SU-DHL-6 (cell line): ENCODE measurements at regions not wholly inside any gene's neighbourhood (a gene's known extent, or its start where the extent isn't known, plus 50 kb on each side); places are given as distances from the start of the nearest gene placed in this dataset.

Experiments
- EZH2phosphoT487 ChIP-seq: fragments of 200-600 bp; sonication (generic), shearing (Covaris generic); conservative IDR thresholded peaks from 2 replicates; pipeline ENCODE4 v1.6.1; 2018; ENCODE audit warnings: mild to moderate bottlenecking, antibody characterized with exemption, low read length, moderate library complexity, mixed read lengths
- TF ChIP-seq, protein P1 (sequence below): fragments of 200-600 bp; sonication (generic); IDR thresholded peaks from one replicate; pipeline ENCODE4 v1.5.1; 2017; ENCODE audit warnings: antibody characterized with exemption, mild to moderate bottlenecking, low read length, moderate library complexity; ENCODE audit not compliant: insufficient read depth, poor library complexity, severe bottlenecking

DNA sequence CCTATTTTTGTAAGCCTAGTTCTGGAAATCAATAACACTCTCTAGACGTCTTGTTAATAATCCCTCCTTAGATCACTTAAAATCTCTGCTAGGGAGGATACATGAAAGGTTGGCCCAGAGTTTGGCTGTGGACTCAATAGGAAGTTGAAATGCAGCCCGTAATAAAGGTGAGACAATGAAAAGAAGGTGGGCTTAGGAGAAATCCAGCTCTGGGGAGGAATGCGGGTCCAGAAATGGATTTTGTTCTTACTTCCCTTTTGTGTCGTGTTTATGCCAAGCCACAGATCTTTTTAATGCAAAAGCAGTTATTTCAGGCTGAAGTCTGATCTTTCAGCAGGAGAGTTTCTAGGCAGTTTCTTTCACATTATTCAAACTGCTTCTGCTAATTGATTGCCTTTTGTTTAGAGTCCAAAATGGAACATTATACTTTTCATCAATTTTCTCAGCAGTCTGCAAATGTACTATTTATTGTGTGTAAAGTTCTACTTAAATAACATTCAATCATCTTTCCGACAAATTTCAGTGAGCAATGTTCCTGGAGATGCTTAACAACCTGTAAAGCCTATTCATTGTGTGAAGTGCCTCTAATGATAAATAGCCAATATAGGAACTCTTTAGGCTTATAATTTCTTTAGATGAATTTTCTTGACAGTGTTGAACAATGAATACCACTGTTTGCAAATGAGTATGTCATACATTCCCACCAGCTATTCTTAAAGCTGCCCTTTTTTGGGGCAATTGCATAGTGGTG lies 252.9 kb upstream of the KRR1 start:
- TF ChIP-seq, protein P1, sequence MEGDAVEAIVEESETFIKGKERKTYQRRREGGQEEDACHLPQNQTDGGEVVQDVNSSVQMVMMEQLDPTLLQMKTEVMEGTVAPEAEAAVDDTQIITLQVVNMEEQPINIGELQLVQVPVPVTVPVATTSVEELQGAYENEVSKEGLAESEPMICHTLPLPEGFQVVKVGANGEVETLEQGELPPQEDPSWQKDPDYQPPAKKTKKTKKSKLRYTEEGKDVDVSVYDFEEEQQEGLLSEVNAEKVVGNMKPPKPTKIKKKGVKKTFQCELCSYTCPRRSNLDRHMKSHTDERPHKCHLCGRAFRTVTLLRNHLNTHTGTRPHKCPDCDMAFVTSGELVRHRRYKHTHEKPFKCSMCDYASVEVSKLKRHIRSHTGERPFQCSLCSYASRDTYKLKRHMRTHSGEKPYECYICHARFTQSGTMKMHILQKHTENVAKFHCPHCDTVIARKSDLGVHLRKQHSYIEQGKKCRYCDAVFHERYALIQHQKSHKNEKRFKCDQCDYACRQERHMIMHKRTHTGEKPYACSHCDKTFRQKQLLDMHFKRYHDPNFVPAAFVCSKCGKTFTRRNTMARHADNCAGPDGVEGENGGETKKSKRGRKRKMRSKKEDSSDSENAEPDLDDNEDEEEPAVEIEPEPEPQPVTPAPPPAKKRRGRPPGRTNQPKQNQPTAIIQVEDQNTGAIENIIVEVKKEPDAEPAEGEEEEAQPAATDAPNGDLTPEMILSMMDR = no peak
- no peak for TF ChIP-seq EZH2phosphoT487
